ENCODE measurements at regions not wholly inside any gene's neighbourhood (a gene's known extent, or its start where the extent isn't known, plus 50 kb on each side); places are given as distances from the start of the nearest gene placed in this dataset.
"Not testable (repeated sequence)": the region's sequence is repeated elsewhere in the genome, so short reads cannot be mapped to it uniquely, and the experiment has no call there.

DNA sequence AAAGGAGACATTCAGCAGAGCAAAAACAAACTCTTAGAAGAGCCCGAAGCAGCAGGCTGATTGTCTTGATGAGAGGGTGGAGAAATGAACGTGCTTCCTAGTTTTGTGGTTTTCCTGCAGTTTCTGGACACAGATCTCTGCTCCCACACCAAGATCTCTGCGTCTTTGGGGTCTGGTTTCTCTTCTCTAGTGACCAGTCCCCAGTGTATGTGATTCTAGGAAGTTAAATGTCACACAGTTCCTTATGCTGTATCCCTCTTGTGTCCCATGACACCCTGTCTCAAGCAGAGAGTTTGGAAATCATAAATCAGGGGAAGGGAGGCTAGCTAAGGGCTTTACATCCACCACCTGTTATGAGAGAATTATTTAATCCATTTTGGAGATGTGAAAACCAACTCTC lies 55.4 kb upstream of the KLF14 start:
- Mint-ChIP-seq H3K27me3 (peaks cover 9 to 17% of the 10 kb centered on the region in 2 donors), H3K4me1 (no peaks in the 10 kb centered on the region), H3K4me3 (no peak overlapping the region), H3K9me3 (no peaks in the 10 kb centered on the region), H3K36me3 (no peaks in the 10 kb centered on the region), H3K27ac (no peak overlapping the region)
- no peak for ATAC-seq (replicated peaks)
- no peak for DNase-seq

DNA sequence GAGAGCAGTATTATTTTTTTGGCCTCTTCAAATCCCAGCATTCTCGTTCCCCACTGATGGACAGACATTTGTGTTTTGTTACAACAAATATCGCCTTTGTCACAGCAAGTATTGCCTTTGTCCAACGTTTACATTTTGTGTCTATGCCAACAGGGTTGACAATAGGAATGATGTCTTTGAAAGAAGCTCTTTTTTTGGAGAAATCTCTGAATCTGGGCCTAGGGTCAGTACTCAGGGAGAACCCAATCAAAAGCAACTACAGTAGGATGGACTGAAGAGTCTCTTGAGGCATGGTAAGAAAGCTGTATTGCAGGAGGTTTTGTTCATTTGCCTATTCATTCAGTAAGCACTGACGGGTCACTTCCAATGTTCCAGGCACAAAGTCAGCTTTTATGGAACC lies 57.7 kb upstream of the KLF14 start:
- Mint-ChIP-seq H3K4me3 (no peak overlapping the region), H3K27ac (no peak overlapping the region), H3K36me3 (no peaks in the 10 kb centered on the region), H3K9me3 (no peaks in the 10 kb centered on the region), H3K4me1 (no peaks in the 10 kb centered on the region), H3K27me3 (peaks cover 0 to 8% of the 10 kb centered on the region in 2 donors)
- no peak for DNase-seq
- ATAC-seq (replicated peaks), result no peak

- no peak for DNase-seq
- no peak overlapping the region for H3K4me3 Mint-ChIP-seq
- H3K27ac Mint-ChIP-seq, result no peak overlapping the region
- H3K9me3 Mint-ChIP-seq, result peaks cover 4 to 6% of the 10 kb centered on the region in 2 donors
- no peak for ATAC-seq (replicated peaks)
- peaks cover 0 to 6% of the 10 kb centered on the region in 2 donors for H3K36me3 Mint-ChIP-seq
- H3K27me3 Mint-ChIP-seq, result peaks cover 19 to 24% of the 10 kb centered on the region in 2 donors
- no peaks in the 10 kb centered on the region for H3K4me1 Mint-ChIP-seq
Measured at GRCh38 chr7:130793855-130794618, 60.0 kb upstream of the KLF14 start.

DNA sequence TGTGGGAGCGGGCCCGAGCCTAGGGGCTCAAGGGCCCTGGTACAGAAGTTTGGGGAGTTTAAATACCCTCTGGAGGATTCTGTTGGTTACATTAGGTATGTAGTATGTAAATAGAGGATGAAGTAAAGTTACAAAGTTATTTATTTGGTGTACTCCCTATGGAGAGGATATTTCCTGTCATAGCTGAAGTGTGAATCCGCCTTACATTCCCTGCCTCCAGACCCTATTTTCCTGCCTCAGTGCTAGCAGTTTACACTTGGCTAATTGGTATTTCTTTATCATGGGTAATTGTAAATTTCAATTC lies 60.6 kb upstream of the KLF14 start:
- H3K27me3 Mint-ChIP-seq, result peaks cover 24 to 29% of the 10 kb centered on the region in 2 donors
- no peaks in the 10 kb centered on the region for H3K4me1 Mint-ChIP-seq
- ATAC-seq (replicated peaks), result no peak
- H3K27ac Mint-ChIP-seq, result no peak overlapping the region
- H3K9me3 Mint-ChIP-seq, result peaks cover 4 to 6% of the 10 kb centered on the region in 2 donors
- DNase-seq, result no peak
- peaks cover 0 to 6% of the 10 kb centered on the region in 2 donors for H3K36me3 Mint-ChIP-seq
- H3K4me3 Mint-ChIP-seq, result no peak overlapping the region

GRCh38 chr7:130796425-130796824 lies 62.4 kb upstream of the KLF14 start:
- H3K27me3 Mint-ChIP-seq, result peaks cover 41 to 43% of the 10 kb centered on the region in 2 donors
- H3K4me1 Mint-ChIP-seq, H3K36me3 Mint-ChIP-seq: not testable (repeated sequence)

DNA sequence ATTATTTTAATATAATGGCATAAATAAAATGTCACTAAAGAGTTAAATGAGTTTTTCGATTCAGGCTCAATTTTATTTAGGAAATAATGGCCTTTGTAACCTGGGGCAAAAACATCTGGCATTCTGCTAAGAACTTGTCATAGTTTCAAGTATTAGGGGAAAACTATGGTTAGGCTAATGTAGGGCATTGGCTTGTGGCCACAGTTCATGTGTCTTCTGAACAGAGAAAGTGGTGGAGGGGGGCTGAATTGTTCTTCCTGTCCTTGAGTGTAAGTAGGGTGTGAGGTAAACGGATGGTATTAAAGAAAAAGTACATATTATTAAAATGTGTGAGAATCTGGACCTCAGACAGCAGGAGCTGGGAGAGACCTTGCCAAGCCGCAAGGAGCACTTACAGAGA lies 69.1 kb upstream of the KLF14 start:
- H3K27ac Mint-ChIP-seq, result no peak overlapping the region
- peaks cover 37 to 42% of the 10 kb centered on the region in 2 donors for H3K27me3 Mint-ChIP-seq
- H3K9me3 Mint-ChIP-seq, result no peaks in the 10 kb centered on the region
- no peak overlapping the region for H3K4me3 Mint-ChIP-seq
- DNase-seq, result no peak
- no peaks in the 10 kb centered on the region for H3K36me3 Mint-ChIP-seq
- no peaks in the 10 kb centered on the region for H3K4me1 Mint-ChIP-seq
- ATAC-seq (replicated peaks), result no peak

More at GRCh38 chr7:130796425-130796824, 62.4 kb upstream of the KLF14 start:
- ATAC-seq (replicated peaks); H3K4me3 Mint-ChIP-seq; DNase-seq; H3K9me3 Mint-ChIP-seq; H3K27ac Mint-ChIP-seq: not testable (repeated sequence)

DNA sequence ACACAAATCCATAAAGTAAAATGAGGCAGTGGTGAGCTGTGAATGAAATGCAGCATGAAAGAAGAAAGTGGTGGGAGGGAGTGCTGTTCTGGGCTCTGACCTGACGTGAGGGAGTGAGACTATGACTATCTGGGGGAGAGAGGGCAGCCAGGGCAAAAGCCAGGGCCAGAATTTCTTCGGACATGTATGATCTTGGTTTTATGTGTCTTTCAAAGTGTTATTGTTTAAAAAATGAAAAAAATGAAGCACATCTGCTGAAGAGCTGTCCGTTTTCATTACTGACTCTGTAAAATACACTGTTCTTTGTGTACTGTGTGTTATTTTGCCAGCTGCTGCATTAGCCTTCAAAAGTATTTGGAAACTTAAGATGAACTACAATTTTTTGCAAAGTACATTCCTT lies 70.2 kb upstream of the KLF14 start:
- ATAC-seq (replicated peaks) (no peak), DNase-seq (no peak)
- Mint-ChIP-seq H3K36me3 (no peaks in the 10 kb centered on the region), H3K27ac (no peak overlapping the region), H3K9me3 (no peaks in the 10 kb centered on the region), H3K4me3 (no peak overlapping the region), H3K4me1 (no peaks in the 10 kb centered on the region), H3K27me3 (peaks cover 29 to 33% of the 10 kb centered on the region in 2 donors)

DNA sequence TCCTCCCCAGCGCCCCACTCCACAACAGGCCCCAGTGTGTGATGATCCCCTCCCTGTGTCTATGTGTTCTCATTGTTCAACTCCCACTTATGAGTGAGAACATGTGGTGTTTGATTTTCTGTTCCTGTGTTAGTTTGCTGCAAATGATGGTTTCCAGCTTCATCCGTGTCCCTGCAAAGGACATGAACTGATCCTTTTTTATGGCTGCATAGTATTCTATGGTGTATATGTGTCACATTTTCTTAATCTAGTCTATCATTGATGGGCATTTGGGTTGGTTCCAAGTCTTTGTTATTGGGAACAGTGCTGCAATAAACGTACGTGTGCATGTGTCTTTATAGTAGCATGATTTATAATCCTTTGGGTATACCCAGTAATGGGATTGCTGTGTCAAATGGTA lies 78.8 kb upstream of the KLF14 start:
- H3K9me3 Mint-ChIP-seq; H3K4me3 Mint-ChIP-seq; H3K4me1 Mint-ChIP-seq; ATAC-seq (replicated peaks); H3K36me3 Mint-ChIP-seq; H3K27me3 Mint-ChIP-seq; H3K27ac Mint-ChIP-seq; DNase-seq: not testable (repeated sequence)

DNA sequence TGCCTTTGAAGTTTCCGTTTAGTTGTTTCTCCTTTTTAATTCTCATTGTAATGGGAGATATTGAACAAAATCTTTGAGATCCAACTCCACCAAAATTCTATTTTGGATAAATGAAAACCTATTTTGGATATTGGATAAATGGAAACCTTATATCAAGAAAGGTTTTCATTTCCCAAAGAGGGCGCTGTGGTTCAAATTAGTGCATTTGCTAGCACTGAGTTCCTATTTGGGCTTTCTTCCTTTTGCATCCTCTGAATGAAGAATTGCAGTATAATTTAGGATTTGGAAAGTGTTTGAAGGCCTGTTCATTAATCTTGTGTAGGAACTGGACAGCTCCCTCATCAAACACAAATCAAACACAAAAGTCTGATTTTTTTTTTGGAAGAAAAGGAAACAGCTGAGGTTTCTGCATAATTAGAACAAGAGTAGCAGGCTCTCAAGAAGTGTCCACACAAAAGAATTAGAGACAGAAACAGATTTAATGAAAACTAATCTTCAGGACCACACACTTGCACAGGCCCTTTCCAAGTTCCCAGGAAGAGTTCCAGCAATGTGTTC lies 80.8 kb upstream of the KLF14 start:
- no peaks in the 10 kb centered on the region for H3K36me3 Mint-ChIP-seq
- no peaks in the 10 kb centered on the region for H3K4me1 Mint-ChIP-seq
- no peak overlapping the region for H3K27ac Mint-ChIP-seq
- peaks cover 5 to 8% of the 10 kb centered on the region in 2 donors for H3K27me3 Mint-ChIP-seq
- DNase-seq (no peak), ATAC-seq (replicated peaks) (no peak)
- no peak overlapping the region for H3K4me3 Mint-ChIP-seq
- peaks cover 4 to 9% of the 10 kb centered on the region in 2 donors for H3K9me3 Mint-ChIP-seq

GRCh38 chr7:130818056-130818455 lies 84.0 kb upstream of the KLF14 start:
- H3K9me3 Mint-ChIP-seq, result peaks cover 0 to 4% of the 10 kb centered on the region in 2 donors
- no peaks in the 10 kb centered on the region for H3K36me3 Mint-ChIP-seq
- ATAC-seq (replicated peaks), result no peak
- H3K27ac Mint-ChIP-seq, result no peak overlapping the region
- no peak overlapping the region for H3K4me3 Mint-ChIP-seq
- peaks cover 4 to 6% of the 10 kb centered on the region in 2 donors for H3K27me3 Mint-ChIP-seq
- DNase-seq, result no peak
- no peaks in the 10 kb centered on the region for H3K4me1 Mint-ChIP-seq

DNA sequence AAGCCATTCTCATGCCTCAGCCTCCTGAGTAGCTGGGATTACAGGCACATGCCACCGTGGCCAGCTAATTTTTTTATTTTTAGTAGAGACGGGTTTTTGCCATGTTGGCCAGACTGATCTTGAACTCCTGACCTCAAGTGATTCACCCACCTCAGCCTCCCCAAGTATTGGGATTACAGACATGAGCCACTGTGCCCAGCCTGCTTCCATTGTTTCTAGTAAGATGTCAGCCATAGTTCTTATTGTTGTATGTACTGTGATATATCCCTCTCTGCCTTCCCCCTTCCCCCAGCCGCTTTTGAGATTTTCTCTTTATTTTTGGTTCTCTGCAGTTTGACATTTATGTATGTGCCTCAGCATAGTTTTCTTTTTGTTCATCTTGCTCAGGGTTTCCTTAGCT lies 87.9 kb upstream of the KLF14 start:
- ATAC-seq (replicated peaks) (no peak), DNase-seq (no peak)
- Mint-ChIP-seq H3K27me3 (peaks cover 4 to 6% of the 10 kb centered on the region in 2 donors), H3K9me3 (peaks cover 8 to 10% of the 10 kb centered on the region in 2 donors), H3K36me3 (peaks cover 4 to 5% of the 10 kb centered on the region in 2 donors), H3K27ac (no peak overlapping the region), H3K4me1 (no peaks in the 10 kb centered on the region), H3K4me3 (no peak overlapping the region)

GRCh38 chr7:130822642-130823041 lies 88.6 kb upstream of the KLF14 start:
- no peak overlapping the region for H3K27ac Mint-ChIP-seq
- H3K9me3 Mint-ChIP-seq, result peaks cover 11 to 12% of the 10 kb centered on the region in 2 donors
- no peaks in the 10 kb centered on the region for H3K4me1 Mint-ChIP-seq
- H3K27me3 Mint-ChIP-seq, result peaks cover 4 to 6% of the 10 kb centered on the region in 2 donors
- ATAC-seq (replicated peaks) (no peak), DNase-seq (no peak)
- H3K36me3 Mint-ChIP-seq, result peaks cover 4 to 7% of the 10 kb centered on the region in 2 donors
- H3K4me3 Mint-ChIP-seq, result no peak overlapping the region

- no peak for DNase-seq
- H3K4me1 Mint-ChIP-seq, result no peaks in the 10 kb centered on the region
- H3K27me3 Mint-ChIP-seq, result peaks cover 4 to 6% of the 10 kb centered on the region in 2 donors
- H3K9me3 Mint-ChIP-seq, result peaks cover 11% of the 10 kb centered on the region in 2 donors
- no peak for ATAC-seq (replicated peaks)
- H3K4me3 Mint-ChIP-seq, result no peak overlapping the region
- peaks cover 4 to 7% of the 10 kb centered on the region in 2 donors for H3K36me3 Mint-ChIP-seq
- H3K27ac Mint-ChIP-seq, result no peak overlapping the region
Measured at GRCh38 chr7:130823060-130823459, 89.1 kb upstream of the KLF14 start.

GRCh38 chr7:130825819-130826218 lies 91.8 kb upstream of the KLF14 start:
- no peak overlapping the region for H3K4me3 Mint-ChIP-seq
- peaks cover 19 to 22% of the 10 kb centered on the region in 2 donors for H3K9me3 Mint-ChIP-seq
- H3K27me3 Mint-ChIP-seq, result peaks cover 11 to 14% of the 10 kb centered on the region in 2 donors
- H3K36me3 Mint-ChIP-seq, result peaks cover 4 to 11% of the 10 kb centered on the region in 2 donors
- no peak overlapping the region for H3K27ac Mint-ChIP-seq
- H3K4me1 Mint-ChIP-seq, result no peaks in the 10 kb centered on the region
- DNase-seq (no peak), ATAC-seq (replicated peaks) (no peak)

DNA sequence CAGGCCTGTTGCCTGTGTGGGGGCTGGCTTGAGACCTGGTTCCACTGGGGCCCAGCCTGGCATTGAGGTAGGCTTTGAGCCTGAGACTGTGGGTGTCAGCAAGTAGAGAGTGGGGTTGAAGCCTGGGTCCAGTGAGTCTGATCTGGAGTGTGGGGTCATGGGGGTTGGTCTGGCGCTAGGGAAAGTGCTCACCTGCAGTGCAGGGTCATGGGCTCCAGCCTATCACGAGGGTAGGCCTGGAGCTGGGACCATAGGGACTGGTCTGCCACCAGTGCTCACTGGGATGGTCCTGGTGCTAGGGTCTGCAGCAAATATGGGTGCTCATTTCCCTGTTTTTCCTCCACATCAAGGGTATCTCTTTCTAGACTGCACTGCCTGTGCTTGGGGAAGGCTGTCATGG lies 95.4 kb upstream of the KLF14 start:
- ATAC-seq (replicated peaks), result no peak
- H3K4me1 Mint-ChIP-seq, result no peaks in the 10 kb centered on the region

More for the DNA sequence above, 95.4 kb upstream of the KLF14 start:
- no peak for DNase-seq
- H3K4me3 Mint-ChIP-seq, result no peak overlapping the region
- H3K27ac Mint-ChIP-seq, result no peak overlapping the region
- peaks cover 13 to 15% of the 10 kb centered on the region in 2 donors for H3K27me3 Mint-ChIP-seq
- H3K9me3 Mint-ChIP-seq, result peaks cover 19 to 22% of the 10 kb centered on the region in 2 donors
- H3K36me3 Mint-ChIP-seq, result peaks cover 4 to 11% of the 10 kb centered on the region in 2 donors

Data from stimulated activated naive B cell treated with anti-CD40 and anti-IgM and Interleukin-4, amounts not matched to agents 10 μg/mL and 1 μg/mL and 100 μg/mL, for 72 hours (primary cell).